A673 (cell line): ENCODE measurements at regions not wholly inside any gene's neighbourhood (a gene's known extent, or its start where the extent isn't known, plus 50 kb on each side); places are given as distances from the start of the nearest gene placed in this dataset.

ENCODE experiments used
- EZH2 ChIP-seq: fragments of 200-600 bp; sonication (generic); IDR thresholded peaks from 2 replicates; pipeline ENCODE4 v1.6.1; 2017; ENCODE audit warnings: borderline replicate concordance, low read depth, mild to moderate bottlenecking, mixed read lengths, antibody characterized with exemption, low read length; ENCODE audit not compliant: poor library complexity, severe bottlenecking
- TF ChIP-seq, protein P1 (sequence below): fragments of 300-800, 200-600 bp; sonication (generic); conservative IDR thresholded peaks from 2 replicates; pipeline ENCODE4 v1.5.1; 2017; ENCODE audit warnings: low read depth, mild to moderate bottlenecking, antibody characterized with exemption, low read length, moderate library complexity, mixed read lengths

DNA sequence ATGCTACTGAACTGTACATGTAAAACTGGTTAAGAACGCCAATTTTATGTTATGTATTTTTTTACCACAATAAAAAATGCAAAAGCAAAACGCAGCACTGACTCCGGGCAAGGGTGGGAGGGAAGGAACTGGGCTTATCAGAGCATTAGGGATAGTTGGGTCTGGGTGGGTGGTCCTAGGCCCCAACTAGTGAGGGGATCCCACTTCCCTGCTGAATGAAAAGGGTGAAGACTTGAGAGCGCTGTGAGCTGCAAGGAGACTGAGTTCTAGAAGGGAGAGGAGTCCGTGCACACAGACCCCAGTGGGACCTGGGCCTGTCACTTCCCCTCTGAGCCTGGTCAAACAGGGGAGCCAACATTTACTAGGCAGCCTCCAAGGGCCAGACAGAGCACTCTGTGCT lies 98.6 kb downstream of the TPRA1 start:
- TF ChIP-seq, protein P1, sequence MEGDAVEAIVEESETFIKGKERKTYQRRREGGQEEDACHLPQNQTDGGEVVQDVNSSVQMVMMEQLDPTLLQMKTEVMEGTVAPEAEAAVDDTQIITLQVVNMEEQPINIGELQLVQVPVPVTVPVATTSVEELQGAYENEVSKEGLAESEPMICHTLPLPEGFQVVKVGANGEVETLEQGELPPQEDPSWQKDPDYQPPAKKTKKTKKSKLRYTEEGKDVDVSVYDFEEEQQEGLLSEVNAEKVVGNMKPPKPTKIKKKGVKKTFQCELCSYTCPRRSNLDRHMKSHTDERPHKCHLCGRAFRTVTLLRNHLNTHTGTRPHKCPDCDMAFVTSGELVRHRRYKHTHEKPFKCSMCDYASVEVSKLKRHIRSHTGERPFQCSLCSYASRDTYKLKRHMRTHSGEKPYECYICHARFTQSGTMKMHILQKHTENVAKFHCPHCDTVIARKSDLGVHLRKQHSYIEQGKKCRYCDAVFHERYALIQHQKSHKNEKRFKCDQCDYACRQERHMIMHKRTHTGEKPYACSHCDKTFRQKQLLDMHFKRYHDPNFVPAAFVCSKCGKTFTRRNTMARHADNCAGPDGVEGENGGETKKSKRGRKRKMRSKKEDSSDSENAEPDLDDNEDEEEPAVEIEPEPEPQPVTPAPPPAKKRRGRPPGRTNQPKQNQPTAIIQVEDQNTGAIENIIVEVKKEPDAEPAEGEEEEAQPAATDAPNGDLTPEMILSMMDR: no peak
- TF ChIP-seq EZH2: no peak
